ENCODE measurements at regions not wholly inside any gene's neighbourhood (a gene's known extent, or its start where the extent isn't known, plus 50 kb on each side); places are given as distances from the start of the nearest gene placed in this dataset.

GRCh38 chr1:157405662-157406061 lies 146.7 kb downstream of the FCRL5 start:
- TF ChIP-seq ZNF274 (IDR thresholded peaks at IDR 0.05; ENCODE audit: low read depth, low read length) (no peak), YY1 (IDR thresholded peaks at IDR 0.05; ENCODE audit: insufficient read depth, insufficient read length) (no peak), SUZ12 (IDR thresholded peaks at IDR 0.05; ENCODE audit: extremely low read depth, insufficient read depth, insufficient read length) (no peak)
